SK-N-DZ (cell line): ENCODE measurements at regions not wholly inside any gene's neighbourhood (a gene's known extent, or its start where the extent isn't known, plus 50 kb on each side); places are given as distances from the start of the nearest gene placed in this dataset.
A peak's percentile ranks its signal among the peaks of the same experiment; 100 is the strongest.

ENCODE experiments used
- DNase-seq: peaks from one replicate; pipeline ENCODE4 v3.0.0-alpha.2; 2015; ENCODE audit warnings: low spot score

DNA sequence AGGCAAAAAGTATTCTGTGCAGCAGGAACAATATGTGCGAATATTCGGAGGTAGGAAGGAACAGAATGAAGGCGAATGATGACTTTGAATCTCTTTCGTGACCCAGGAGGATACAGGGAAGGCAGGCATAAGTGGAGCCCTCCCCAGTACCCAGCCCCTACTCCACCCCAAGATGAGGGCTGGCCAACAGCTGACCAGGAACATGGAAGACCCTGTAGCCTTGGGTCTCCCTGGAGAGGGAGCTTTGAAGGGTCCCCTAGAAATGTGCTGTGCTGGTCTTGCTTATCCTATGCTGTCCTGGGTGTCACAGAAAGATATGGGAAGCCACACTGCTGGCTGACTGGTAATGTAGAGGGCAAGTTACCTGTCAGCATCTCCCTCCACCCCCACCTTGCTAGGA lies 113.7 kb upstream of the NCAM1 start:
- DNase-seq = no peak

DNA sequence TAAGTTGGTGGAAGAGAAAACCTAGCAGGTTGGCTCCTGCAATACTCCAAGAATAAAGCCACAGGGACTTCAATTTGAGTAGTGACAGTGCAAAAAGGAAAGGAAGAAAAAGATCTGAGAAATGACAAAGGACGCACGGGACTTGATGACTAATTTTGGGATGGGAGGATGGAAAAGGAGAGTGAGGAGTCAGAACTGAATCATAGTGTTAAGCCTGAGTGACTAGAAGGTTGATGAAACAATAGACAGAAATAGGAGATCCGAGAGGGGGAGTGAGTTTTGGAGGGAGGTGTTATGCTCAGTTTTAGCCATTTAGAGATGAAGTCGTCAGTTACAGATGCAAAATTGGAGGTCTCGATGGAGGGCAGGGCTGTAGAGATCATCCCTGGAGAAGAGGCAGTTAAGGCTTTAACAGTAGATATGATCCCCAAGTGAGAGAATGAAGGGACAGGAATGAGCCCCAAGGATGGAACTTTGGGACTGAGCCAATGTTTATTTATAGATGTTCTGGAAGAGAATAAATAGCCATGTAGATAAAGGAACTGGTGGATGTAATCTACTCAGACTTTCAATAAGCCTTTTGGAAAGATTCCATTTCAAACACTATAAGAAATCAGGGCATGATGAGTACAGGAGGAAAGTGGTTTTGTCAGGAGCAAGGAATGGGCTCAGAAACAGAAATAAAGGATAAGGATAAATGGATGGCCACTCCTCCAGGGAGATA lies 108.9 kb upstream of the NCAM1 start:
- DNase-seq = no peak

DNA sequence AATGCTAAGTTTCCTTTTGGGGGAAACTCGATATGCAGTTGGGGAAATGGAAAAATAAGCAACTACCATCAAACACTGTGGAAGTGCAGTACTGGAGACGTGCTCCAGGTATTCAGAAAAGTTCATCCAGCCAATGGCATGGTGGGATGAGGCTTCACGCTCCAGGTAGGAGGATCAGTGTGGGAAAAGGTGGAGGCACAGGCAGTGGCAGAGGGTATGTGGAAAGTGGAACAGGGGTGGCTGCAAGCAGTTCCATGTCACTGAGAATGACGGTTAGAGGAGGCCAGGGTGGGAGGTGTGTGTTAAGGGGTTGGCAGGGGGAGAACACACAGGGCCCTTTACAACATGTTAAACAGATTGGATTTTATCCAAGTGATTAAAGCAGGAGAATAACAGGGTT lies 105.1 kb upstream of the NCAM1 start:
- DNase-seq = no peak

DNA sequence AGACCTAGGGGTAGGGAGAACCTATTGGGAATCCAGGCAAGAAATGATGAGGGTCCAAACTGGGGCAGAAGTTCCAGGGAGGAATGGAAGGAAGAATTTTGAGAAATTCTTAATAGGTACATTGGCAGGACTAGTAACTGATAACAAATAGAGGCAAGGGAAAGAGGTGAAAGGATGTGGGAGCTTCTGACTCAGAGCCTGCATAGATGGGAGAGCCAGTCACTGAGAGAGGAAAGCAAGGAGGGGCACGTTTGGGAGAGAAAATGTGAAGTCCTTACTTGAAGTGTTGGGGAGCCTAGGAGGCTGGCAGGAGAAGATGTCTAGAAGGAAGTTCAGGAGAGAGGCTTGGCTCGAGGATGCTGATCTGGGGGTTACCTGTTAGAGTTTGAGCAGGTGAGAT lies 104.6 kb upstream of the NCAM1 start:
- DNase-seq = no peak

DNA sequence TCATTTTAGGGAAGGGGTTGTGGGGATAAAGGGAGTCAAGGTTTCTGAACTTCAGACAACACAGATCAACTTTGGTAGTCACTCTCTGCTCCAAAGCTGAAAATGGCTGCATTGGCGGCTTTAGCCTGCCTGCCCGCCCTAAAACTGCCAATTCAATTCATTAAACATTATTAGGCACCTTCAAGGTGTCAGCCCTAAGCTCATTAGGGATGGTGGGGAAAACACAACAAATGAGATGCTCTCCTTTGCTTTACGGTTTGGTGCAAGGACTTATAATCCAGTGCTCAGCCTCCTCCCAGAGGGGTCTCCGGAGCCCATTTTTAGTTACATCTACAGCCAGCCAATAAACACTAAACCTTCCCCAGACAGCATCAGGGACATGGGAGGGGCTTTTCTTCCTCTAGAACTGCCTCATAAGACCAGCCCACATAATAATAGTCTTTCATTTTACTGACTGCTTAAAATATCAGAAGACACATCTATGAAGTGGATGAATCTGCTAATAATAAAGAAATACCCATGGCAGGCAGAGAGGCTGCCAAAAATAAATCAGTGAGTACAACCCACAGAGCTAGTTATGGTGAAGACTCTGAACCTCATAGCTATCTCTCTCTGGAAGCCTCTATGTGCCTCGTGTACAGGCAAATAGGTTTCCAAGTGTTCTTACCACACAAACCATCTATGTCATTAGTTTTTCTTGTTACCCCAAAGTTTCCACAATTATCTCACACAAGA lies 102.8 kb upstream of the NCAM1 start:
- no peak for DNase-seq

DNA sequence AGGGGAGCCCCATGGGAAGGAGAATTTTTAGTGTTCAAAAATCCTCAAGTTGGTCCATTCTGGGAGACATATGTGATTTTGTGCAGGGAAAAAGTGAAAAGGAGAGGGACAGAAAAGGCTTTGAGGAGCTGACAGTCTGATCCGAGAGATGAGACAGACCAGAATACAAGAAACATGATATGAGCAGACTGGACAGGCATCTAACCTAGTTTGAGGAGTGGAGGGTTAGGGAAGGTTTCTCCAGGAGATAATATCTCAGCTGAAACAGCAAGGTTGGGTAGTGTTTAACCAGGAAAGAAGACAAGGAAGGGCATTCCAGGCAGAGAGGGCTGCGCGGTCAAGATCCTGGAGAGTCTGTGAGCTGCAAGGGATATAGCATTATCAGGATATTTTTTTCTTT lies 101.4 kb upstream of the NCAM1 start:
- DNase-seq = peak; percentile 84

DNA sequence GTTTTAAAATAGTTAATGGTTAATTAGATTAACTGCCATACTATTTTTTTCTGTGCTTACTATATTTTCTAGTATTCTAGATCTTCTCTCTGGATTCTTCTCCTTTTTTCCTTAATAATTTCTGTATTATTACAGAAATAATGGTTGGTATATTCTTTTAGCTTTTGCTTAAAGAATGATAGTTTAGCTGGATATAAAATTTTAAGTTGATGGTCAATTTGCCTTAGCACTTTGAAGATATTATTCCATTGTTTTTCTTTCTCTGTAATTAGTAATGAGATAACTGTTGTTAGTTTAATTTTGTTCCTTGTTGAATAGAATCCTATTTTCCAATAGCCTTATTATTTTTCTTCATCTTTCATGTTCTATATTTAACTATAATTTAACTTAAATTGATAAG lies 99.9 kb upstream of the NCAM1 start:
- no peak for DNase-seq

DNA sequence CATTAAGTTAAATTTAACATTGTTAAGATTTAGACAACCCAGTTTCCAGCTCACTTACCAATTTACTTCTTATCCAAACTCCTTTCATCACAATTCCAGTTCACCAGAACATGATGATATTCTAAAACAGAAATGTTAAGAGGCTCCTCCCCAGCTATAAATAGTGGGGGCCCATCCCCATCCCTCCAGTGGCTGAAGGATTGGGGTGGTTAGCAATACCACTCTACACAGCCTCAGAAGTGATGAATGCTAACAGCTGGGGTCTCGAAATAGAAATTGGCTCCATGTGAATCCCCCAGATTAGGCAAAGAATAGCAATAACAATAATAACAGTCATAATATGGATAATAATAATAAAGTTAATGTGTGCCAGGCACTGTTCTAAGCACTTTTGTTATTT lies 97.9 kb upstream of the NCAM1 start:
- no peak for DNase-seq

DNA sequence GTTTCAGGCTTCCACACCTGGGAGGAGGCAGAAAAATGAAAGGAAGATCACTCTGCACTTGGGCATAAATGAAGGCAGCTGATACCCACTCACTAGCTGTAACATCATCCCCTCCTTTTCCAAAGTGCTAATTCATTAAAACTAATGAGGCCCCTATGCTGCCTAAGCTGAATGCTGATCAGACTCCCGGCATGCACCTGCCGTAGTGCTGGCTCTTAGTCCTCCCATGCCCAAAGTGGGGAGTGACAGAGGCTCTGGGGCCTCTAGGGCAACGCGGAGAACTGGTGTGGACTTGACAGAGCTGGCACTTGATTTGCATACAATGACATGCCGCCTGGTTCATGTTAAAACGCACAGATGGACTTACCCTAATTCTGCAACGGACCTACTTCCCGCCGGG lies 96.5 kb upstream of the NCAM1 start:
- DNase-seq = no peak

DNA sequence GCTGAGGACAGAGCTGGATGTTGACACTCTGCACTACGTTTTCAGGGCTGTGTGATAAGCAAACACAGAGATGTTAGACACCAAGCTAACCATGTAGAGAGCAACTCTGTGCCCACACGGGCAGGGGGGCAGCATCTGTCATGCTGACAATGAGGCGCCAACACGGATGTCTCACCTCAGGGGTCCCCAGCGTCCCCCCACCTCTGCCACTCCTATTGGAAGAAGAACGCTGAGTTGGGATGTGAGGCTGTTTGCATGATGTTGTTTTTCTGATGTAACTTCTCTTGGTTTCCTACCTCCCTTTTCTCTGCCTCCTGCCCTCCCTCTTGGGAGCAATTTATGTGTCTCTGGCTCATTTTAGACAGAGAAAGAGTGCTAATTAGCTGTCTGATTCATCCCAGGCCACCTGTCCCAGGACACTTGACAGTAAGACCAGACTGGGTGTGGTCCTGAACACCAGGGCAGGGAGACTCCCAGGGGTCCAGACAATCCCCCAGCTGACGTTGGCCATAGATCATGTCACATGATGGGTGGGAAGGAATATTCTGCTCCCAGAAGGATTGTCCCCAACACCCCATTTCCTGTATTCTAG lies 89.2 kb upstream of the NCAM1 start:
- DNase-seq = peak; percentile 81

DNA sequence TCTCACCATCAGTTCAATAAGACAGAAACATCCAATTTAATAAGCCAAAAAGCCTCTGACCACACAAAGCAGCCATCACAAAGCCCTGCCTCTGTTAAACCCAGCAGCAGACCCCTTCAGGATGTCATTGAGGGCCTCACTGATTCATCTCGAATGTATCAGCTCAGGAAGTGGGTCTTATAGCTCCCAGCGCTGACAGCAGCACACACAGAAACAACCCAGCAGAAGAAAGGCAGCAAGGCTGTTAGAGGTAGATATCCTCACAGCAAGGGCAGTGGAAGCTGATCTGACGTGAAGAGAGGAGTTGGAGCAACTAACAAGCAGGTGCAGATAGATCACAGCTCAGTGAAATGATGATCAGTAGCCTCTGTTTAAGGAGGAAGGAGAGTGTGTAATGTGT lies 86.2 kb upstream of the NCAM1 start:
- DNase-seq = no peak

DNA sequence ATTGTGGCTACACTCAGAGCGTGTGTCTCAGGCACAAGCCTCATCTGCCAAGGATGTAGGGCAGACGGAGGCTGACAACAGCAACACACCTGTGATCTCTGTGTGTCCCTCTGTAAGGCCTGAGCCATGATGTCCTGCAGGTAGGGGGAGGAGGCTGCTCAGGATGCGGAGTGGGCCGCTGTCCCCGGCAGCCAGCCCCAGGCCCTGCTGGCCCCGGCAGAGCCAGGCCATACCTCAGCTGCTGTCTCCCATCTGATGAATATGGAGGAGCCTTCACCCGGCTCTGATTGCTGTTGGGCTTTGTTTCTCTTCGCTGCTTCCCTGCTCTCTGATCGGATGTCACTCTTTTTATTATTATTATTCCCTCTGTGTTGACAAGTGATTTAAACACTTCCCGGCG lies 83.6 kb upstream of the NCAM1 start:
- DNase-seq = peak; percentile 17

DNA sequence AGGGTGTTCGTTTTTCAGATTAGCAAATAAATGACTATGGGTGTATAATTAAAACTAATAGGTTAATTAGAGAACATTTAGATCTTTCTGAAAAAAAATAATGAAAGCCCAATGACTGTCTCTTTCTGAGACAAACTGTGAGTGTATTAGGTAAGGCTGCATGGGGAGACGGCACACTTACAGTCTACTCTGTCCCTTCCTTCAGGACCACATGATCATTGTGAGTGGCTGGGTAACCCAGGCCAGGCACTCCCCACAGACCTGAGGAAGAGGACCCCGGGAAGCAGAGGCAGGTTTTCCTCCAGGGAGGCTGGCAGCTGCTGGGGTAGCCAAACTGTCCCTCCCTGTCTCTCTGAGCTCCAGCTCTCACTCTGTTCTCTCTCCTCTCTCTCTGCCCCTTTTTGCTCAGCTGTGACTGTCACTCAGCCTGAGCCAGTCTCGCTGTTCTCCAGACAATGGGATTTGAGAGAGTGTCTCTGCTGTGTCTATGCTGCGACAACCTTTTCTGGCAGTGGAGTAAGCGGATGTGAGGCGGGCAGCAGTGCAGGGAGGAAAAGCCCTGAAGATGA lies 83.1 kb upstream of the NCAM1 start:
- no peak for DNase-seq

DNA sequence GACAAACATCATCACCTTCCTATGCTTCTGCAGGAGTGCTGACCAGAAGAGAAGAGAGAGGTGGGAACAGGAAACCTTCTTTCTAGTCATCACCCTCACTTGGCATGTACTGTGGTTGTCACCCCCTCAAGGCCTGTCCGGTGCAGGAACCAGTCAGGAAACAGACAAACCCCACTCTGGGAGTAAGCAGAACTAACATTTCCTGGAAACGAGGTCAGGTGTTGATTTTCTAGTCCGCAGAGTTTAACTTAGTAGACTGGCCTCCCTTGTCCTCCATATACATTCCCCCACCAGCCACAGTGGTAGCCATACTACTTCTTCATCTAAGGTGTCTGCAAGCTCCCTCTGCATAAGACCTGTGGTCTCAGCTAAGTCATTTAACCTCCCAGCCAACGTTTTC lies 80.7 kb upstream of the NCAM1 start:
- no peak for DNase-seq

DNA sequence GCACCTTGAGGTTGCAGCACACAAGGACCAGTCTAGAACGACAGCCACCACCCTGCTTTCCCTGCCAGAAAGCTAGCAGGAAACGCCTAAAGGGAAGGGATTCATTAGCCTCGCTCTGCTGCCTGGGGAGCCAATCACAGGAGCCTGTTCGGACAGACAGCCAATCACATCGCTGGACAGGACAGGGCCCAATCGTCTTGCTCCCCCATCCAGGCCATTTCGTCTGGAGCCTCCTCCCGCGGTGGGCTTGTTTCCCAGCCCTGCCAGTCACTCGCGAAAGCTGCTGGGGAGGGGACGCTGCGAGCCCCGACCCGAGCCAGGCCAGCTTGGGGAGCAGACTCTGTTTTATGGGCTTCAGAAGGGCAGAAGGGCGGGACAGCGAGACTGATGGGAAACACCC lies 79.8 kb upstream of the NCAM1 start:
- peak; percentile 92 for DNase-seq

DNA sequence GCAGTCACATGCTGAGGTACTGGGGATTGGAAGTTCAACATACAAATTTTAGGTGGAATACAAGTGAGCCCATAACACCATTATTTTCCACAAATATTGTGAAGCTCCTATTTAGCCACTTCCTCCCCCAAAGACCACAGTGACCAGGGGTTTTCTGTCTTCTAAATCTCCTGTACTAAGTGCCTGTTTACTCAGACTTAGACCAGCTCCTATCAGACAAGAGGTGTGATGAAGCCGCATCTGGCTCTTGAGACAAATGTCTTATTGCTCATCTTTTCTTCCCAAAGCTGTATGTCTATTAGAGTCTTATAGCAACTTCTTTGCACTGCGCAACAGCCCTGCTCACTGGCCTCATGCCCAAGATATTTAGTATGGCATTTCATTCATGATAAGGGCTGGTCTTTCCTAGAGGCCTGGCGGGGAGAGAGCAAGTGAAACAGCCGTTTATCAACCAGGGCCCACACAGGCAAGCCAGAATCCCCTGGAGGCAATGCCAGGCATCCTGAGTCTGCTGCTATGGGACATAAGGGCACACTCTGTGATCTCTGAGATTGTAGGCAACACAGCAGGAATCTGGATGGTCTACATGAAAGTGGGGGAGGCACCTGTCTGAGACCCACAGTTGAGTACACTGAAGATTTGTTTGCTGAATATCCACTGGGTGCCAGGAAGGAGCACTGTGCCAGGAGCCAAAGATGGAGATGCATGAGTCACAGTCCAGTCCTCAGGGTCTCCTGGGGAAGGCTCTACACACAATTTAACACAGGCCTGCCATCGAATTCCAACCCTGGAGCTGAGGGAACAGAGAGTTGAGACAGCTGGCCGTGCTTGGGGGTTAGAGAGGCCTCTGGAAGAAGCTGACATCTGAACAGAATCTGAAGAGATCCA lies 78.5 kb upstream of the NCAM1 start:
- no peak for DNase-seq

DNA sequence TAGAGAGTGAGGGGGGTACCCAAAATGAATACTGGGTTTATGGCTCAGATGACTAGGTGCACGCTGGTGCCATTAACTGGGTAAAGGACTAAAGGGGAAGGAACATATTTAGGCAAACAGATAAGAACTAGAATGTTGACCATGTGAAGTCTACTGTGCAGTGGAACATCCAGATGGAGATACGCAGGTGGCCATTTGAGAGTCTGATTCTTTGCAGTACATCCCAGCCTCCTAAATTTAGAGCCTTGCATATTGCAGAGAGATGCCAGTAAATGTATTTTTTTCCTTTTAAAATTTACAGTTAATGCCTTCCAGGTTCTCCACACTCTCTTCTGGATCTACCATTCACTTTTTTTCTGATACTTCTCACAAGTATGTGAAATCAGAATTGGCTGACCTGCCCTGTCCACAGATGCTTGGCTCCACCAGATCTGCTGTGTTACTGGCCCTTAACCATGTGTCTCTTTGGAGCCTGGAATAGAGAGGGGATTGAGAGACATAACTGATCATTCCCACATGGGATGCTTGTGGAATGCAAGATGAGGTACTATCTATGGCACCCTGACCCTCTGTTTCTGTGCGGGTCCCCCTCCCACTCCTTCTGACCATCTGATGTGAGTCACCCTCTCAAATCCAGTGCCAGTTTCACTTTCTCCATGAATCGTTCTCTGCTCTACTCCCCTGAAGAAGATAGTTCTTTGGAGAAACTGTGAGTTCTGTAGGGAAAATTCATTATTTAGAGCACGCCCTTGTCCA lies 77.0 kb upstream of the NCAM1 start:
- no peak for DNase-seq

DNA sequence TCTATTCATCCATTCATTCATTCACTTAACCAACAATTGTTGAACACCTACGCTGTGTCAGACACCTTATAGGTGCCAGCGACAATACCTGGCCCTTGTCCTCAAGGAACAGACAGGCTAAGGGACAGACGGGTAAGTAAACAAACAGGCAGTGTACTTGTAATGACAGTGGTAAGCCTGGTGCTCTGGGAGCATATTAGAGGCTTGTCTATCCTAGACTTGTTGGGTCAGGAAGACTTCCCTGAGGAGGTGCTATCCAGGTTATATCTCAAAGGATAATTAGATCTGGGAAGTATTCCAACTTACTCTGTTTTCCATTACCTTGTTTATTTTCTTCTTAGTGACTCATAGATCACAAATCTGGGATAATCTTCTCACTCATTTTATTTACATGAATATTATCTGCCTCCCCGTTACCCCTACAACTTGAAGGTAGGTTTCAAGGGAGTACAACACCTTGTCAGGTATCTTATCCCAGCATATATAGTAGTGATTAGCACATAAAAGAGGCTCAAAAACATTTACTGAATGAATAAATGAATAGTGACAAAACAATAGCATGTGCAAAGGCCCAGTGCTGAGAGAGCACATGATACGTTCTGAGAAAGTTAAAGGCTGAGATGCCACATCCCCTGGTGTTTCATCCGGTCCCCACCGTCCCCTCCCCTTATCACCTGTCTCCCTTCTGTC lies 75.3 kb upstream of the NCAM1 start:
- no peak for DNase-seq

DNA sequence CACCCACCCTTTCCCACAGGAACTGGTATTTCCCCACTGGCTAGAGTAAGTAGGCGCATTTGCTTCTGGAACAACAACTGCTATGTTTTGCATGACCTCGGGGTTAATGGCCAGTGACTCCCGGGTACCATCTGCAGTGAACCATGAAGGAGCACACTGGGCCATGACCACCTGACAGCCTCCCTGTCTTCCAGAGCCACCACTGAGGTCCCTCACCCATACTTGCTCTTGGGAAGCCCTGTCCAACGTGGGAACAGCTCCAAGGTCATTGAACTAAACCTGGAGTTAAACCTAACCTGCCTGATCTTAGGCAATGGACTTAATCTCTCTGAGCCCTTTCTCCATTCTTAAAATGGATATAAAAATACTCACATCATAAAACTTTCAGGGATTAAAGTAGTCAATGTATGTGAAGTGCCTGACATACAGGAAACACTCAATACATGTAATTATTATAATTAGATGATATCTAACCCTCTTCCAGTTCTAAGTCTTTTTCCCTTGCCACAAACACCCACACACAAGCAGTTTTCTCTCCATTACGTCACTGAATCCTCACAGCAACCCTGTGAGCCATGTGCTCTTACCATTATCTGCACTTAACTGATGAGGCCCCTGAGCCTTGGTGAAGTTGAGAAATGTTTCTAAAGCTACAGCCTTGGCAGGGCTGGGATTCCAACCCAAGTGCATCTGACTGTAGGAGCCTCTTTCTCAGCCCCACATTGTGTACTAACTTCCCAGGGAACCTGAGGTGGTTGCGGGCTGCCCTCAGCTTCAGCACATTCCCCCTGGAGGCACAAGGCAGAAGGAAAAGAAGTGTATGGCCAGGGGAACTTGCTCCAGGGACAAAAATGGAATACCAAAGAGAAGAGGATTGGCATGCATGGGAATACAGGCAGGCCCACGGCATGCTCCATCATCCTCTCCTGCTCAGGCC lies 74.5 kb upstream of the NCAM1 start:
- DNase-seq = no peak
